CD14-positive monocyte (primary cell): ENCODE measurements at regions not wholly inside any gene's neighbourhood (a gene's known extent, or its start where the extent isn't known, plus 50 kb on each side); places are given as distances from the start of the nearest gene placed in this dataset.

Experiments
- DNase-seq, 3 donors: peaks; one replicate each; pipeline ENCODE4 v3.0.0-alpha.2; 2011 to 2022
- H2AFZ ChIP-seq: 2 replicates; pipeline ENCODE4 v1.6.0; 2012; ENCODE audit warnings: mild to moderate bottlenecking, low read depth, low read length, inconsistent platforms; ENCODE audit not compliant: insufficient read depth, poor library complexity, severe bottlenecking
- H3K27ac ChIP-seq, 2 donors: 1 replicate in 1 of 2; 2 replicates in 1 of 2; pipeline ENCODE4 v1.5.1; 2012 to 2013; ENCODE audit warnings: low read length in 2 of 2, control low read depth in 1 of 2, inconsistent platforms in 1 of 2, low read depth in 1 of 2, mild to moderate bottlenecking in 1 of 2
- H3K27me3 ChIP-seq, 2 donors: one replicate each; pipeline versions ENCODE4 v1.6.0 to v1.6.1; 2011 to 2013; ENCODE audit warnings: low read length in 2 of 2; ENCODE audit not compliant: control insufficient read depth in 2 of 2, insufficient read depth in 2 of 2
- H3K36me3 ChIP-seq, 2 donors: replicated peaks in 1 of 2; 1 replicate in 1 of 2; 2 replicates in 1 of 2; pipeline versions ENCODE4 v1.5.1 to v1.6.1; 2012 to 2013; ENCODE audit warnings: low read length in 2 of 2, control low read depth in 1 of 2, inconsistent platforms in 1 of 2, mild to moderate bottlenecking in 1 of 2; ENCODE audit not compliant: insufficient read depth in 2 of 2, control insufficient read depth in 1 of 2
- H3K4me1 ChIP-seq, 2 donors: 1 replicate in 1 of 2; 2 replicates in 1 of 2; pipeline versions ENCODE4 v1.5.1 to v1.6.1; 2012 to 2013; ENCODE audit warnings: low read length in 2 of 2, control low read depth in 1 of 2, inconsistent platforms in 1 of 2, mild to moderate bottlenecking in 1 of 2, moderate library complexity in 1 of 2; ENCODE audit not compliant: insufficient read depth in 2 of 2, control insufficient read depth in 1 of 2
- H3K4me2 ChIP-seq: replicated peaks from 2 replicates; pipeline ENCODE3; 2012; ENCODE audit warnings: low read length, moderate library complexity, mild to moderate bottlenecking; ENCODE audit not compliant: poor library complexity, severe bottlenecking; ENCODE audit errors: extremely low read depth
- H3K4me3 ChIP-seq, 3 experiments: fragments of 200-600 bp in 1 of 3; sonication (generic) in 1 of 3; replicated peaks in 1 of 3; 1 replicate in 2 of 3; 2 replicates in 1 of 3; pipeline ENCODE4 v1.5.1; 2011 to 2013; ENCODE audit warnings: low read length in 3 of 3, mild to moderate bottlenecking in 3 of 3, control low read depth in 2 of 3, low read depth in 2 of 3, inconsistent platforms in 1 of 3, moderate library complexity in 1 of 3
- H3K79me2 ChIP-seq: 2 replicates; pipeline ENCODE4 v1.6.0; 2012; ENCODE audit warnings: mild to moderate bottlenecking, control low read depth, inconsistent platforms, low read length, moderate library complexity; ENCODE audit not compliant: insufficient read depth
- H3K9ac ChIP-seq: 2 replicates; pipeline ENCODE4 v1.6.0; 2017; ENCODE audit warnings: low read length, mild to moderate bottlenecking; ENCODE audit not compliant: insufficient read depth, poor library complexity, severe bottlenecking
- H3K9me3 ChIP-seq, 2 donors: replicated peaks in 1 of 2; 1 replicate in 1 of 2; 2 replicates in 1 of 2; pipeline versions ENCODE4 v1.5.1 to v1.6.1; 2012 to 2013; ENCODE audit warnings: low read length in 2 of 2, control low read depth in 1 of 2; ENCODE audit not compliant: control insufficient read depth in 1 of 2, insufficient read depth in 1 of 2
- H4K20me1 ChIP-seq: 2 replicates; pipeline ENCODE4 v1.6.0; 2012; ENCODE audit warnings: mild to moderate bottlenecking, low read length, control low read depth, moderate library complexity; ENCODE audit not compliant: insufficient read depth
- H3K27ac Mint-ChIP-seq, 7 donors: one replicate each; pipeline ENCODE4 v1.8.0; 2020; ENCODE audit warnings: mild to moderate bottlenecking in 7 of 7, mixed read lengths in 7 of 7, moderate library complexity in 6 of 7, inconsistent platforms in 2 of 7
- H3K27me3 Mint-ChIP-seq, 3 donors: one replicate each; pipeline ENCODE4 v1.8.0; 2021 to 2022; ENCODE audit warnings: low read depth in 3 of 3, mild to moderate bottlenecking in 3 of 3, mixed read lengths in 3 of 3, moderate library complexity in 3 of 3, inconsistent platforms in 1 of 3
- H3K36me3 Mint-ChIP-seq, 2 donors: one replicate each; pipeline ENCODE4 v1.8.0; 2020; ENCODE audit warnings: mixed read lengths in 2 of 2, inconsistent platforms in 1 of 2, mild to moderate bottlenecking in 1 of 2
- H3K4me1 Mint-ChIP-seq: one replicate; pipeline ENCODE4 v1.8.0; 2020; ENCODE audit warnings: mild to moderate bottlenecking, mixed read lengths
- H3K4me3 Mint-ChIP-seq, 2 donors: one replicate each; pipeline ENCODE4 v1.8.0; 2020; ENCODE audit warnings: mild to moderate bottlenecking in 2 of 2, mixed read lengths in 2 of 2, moderate library complexity in 1 of 2
- H3K9me3 Mint-ChIP-seq, 7 donors: one replicate each; pipeline ENCODE4 v1.8.0; 2020 to 2022; ENCODE audit warnings: mixed read lengths in 7 of 7, mild to moderate bottlenecking in 6 of 7, moderate library complexity in 6 of 7, inconsistent platforms in 2 of 7
- CTCF ChIP-seq: fragments of 200-600 bp; IDR thresholded peaks from one replicate; pipeline ENCODE4 v1.8.0; 2022; ENCODE audit warnings: antibody characterized with exemption, mild to moderate bottlenecking
- WGBS: methylation state at CpG from one replicate; pipeline ENCODE4 v1.1.5; 2013; ENCODE audit warnings: missing lambda C conversion rate; ENCODE audit not compliant: insufficient coverage; 5-methylcytosine and 5-hydroxymethylcytosine counted together
- intact Hi-C, 2 donors: fragments of 100-400 bp; cut with micrococcal nuclease; formaldehyde crosslinking; loops; one replicate each; pipeline versions ENCODE4 v1.15.0 to v1.15.1; 2023

DNA sequence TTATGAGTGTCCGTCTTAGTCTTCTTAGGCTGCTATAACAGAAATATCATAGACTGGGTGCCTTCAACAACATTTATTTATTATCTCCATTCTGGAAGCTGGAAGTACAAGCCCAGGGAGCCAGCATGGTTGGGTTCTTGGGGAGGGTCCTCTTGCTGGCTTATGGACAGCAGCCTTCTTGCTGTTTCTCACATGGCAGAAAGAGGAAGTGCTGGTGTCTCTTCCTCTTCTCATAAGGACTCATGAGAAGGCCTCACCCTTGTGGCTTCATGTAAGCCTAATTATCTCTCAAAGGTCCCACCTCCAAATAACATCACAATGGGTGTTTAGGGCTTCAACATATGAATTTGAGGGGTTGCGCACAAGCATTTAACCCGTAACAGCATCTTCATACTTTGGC lies 207.0 kb upstream of the COX10 start:
- H3K4me2 ChIP-seq: no peak overlapping the region
- Mint-ChIP-seq H3K36me3 (no peaks in the 10 kb centered on the region), H3K4me3 (no peak overlapping the region), H3K4me1 (peaks cover 10% of the 10 kb centered on the region), H3K27ac (peak overlapping the region in 1 of 7 donors; percentile 35), H3K9me3 (peaks cover 2 to 22% (median 12%) of the 10 kb centered on the region in 7 donors), H3K27me3 (no peaks in the 10 kb centered on the region)
- TF ChIP-seq CTCF: no peak
- no peaks in the 10 kb centered on the region for H3K79me2 ChIP-seq
- H2AFZ ChIP-seq: no peak overlapping the region
- intact Hi-C loops: no loop called here
- H3K9ac ChIP-seq: no peak overlapping the region
- peaks cover 0 to 12% of the 10 kb centered on the region in 2 donors for H3K4me1 ChIP-seq
- no peak overlapping the region for H3K27ac ChIP-seq
- no peaks in the 10 kb centered on the region for H3K9me3 ChIP-seq
- no peaks in the 10 kb centered on the region for H3K27me3 ChIP-seq
- no peak overlapping the region for H3K4me3 ChIP-seq
- no peaks in the 10 kb centered on the region for H3K36me3 ChIP-seq
- peak; percentile 38 to 58 (median 56) for DNase-seq
- WGBS: no CpG with 5 or more reads among the region's 3 CpGs
- H4K20me1 ChIP-seq: no peaks in the 10 kb centered on the region

DNA sequence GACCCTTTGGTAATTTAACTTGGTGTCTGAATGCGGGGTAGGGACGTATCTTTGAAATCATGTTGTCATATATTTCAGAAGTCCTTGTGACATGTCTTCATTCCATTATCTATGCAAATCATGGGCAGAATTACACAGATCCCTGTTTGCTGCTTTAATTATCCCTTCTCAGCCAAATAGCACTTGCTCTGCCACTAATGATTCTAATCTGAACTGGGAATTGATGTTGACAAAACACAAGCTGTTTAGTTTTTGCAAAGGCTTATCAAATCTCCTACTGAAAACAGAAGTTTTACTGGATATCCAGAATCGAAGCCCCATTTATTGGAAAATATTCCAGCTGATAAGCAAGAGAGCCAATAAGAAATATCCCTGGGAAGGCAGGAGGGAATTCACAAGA lies 205.9 kb upstream of the COX10 start:
- H3K79me2 ChIP-seq: no peaks in the 10 kb centered on the region
- H3K9me3 ChIP-seq: no peaks in the 10 kb centered on the region
- no peaks in the 10 kb centered on the region for H3K36me3 ChIP-seq
- no peak overlapping the region for H2AFZ ChIP-seq
- peak overlapping the region in 1 of 7 donors; percentile 15 for H3K27ac Mint-ChIP-seq
- H3K36me3 Mint-ChIP-seq: no peaks in the 10 kb centered on the region
- intact Hi-C loops: no loop called here
- no peak overlapping the region for H3K9ac ChIP-seq
- no peak for TF ChIP-seq CTCF
- H3K4me3 ChIP-seq: no peak overlapping the region
- peaks cover 0 to 12% of the 10 kb centered on the region in 2 donors for H3K4me1 ChIP-seq
- no peaks in the 10 kb centered on the region for H3K27me3 ChIP-seq
- H3K9me3 Mint-ChIP-seq: peaks cover 5 to 21% (median 6%) of the 10 kb centered on the region in 7 donors
- H3K27ac ChIP-seq: no peak overlapping the region
- peaks cover 0 to 1% (median 0%) of the 10 kb centered on the region in 3 donors for H3K27me3 Mint-ChIP-seq
- H3K4me2 ChIP-seq: no peak overlapping the region
- H3K4me3 Mint-ChIP-seq: no peak overlapping the region
- H3K4me1 Mint-ChIP-seq: peaks cover 10% of the 10 kb centered on the region
- DNase-seq: no peak
- WGBS: no CpG with 5 or more reads among the region's 3 CpGs
- no peaks in the 10 kb centered on the region for H4K20me1 ChIP-seq
